Sigmoid colon (tissue), 6 donors: ENCODE measurements at regions not wholly inside any gene's neighbourhood (a gene's known extent, or its start where the extent isn't known, plus 50 kb on each side); places are given as distances from the start of the nearest gene placed in this dataset.

Experiments
- DNase-seq: peaks from one replicate; pipeline ENCODE4 v3.0.0-alpha.2; 2019
- H3K27ac ChIP-seq, 4 donors: fragments of 200-600 bp; sonication (generic); one replicate each; pipeline ENCODE4 v1.5.1; 2016 to 2019; ENCODE audit warnings: mild to moderate bottlenecking in 1 of 4
- H3K27me3 ChIP-seq, 3 donors: fragments of 200-600 bp; sonication (generic); one replicate each; pipeline ENCODE4 v1.5.1; 2019; ENCODE audit warnings: mild to moderate bottlenecking in 1 of 3
- H3K36me3 ChIP-seq, 4 donors: fragments of 200-600 bp; sonication (generic); one replicate each; pipeline ENCODE4 v1.5.1; 2016 to 2019
- H3K4me1 ChIP-seq, 4 donors: fragments of 200-600 bp; sonication (generic); one replicate each; pipeline ENCODE4 v1.5.1; 2017 to 2019
- H3K4me3 ChIP-seq, 4 donors: fragments of 200-600 bp; sonication (generic); one replicate each; pipeline ENCODE4 v1.5.1; 2017 to 2019; ENCODE audit warnings: mild to moderate bottlenecking in 2 of 4, moderate library complexity in 1 of 4
- H3K9me3 ChIP-seq, 4 donors: fragments of 200-600 bp in 3 of 4; sonication (generic) in 3 of 4; one replicate each; pipeline versions ENCODE4 v1.5.1 to v1.6.1; 2013 to 2019
- EP300 ChIP-seq, 4 donors: sonication (generic); formaldehyde crosslinking; IDR thresholded peaks; one replicate each; pipeline ENCODE4 v1.6.1; 2017; ENCODE audit warnings: antibody characterized with exemption in 4 of 4
- POLR2A ChIP-seq, 2 donors: fragments of 450-650 bp; IDR thresholded peaks; one replicate each; pipeline ENCODE4 v1.6.1; 2016; ENCODE audit warnings: antibody characterized with exemption in 2 of 2, mild to moderate bottlenecking in 2 of 2, moderate library complexity in 2 of 2
- POLR2AphosphoS5 ChIP-seq, 4 donors: sonication (generic); formaldehyde crosslinking; IDR thresholded peaks; one replicate each; pipeline ENCODE4 v1.6.1; 2017; ENCODE audit warnings: antibody characterized with exemption in 4 of 4
- WGBS, 2 donors: extraction: QIAGEN DNeasy Blood & Tissue Kit; methylation state at CpG; one replicate each; pipeline ENCODE4 v1.1.7; 2013; 5-methylcytosine and 5-hydroxymethylcytosine counted together
- intact Hi-C: fragments of 100-400 bp; cut with DNase I; formaldehyde crosslinking; loops from one replicate; pipeline ENCODE4 v1.15.1; 2023
- TF ChIP-seq, protein P1 (sequence below), 4 experiments: fragments of 450-650 bp in 3 of 4; fragments of 200-600 bp in 1 of 4; IDR thresholded peaks; one replicate each; pipeline ENCODE4 v1.5.1; 2016 to 2019; ENCODE audit warnings: antibody characterized with exemption in 4 of 4, mild to moderate bottlenecking in 3 of 4, moderate library complexity in 2 of 4
- donor health status: healthy with polysubstance abuse.
- donor health status: healthy.

- no peak overlapping the region for H3K4me3 ChIP-seq
- no peaks in the 10 kb centered on the region for H3K36me3 ChIP-seq
- peaks cover 0 to 9% (median 8%) of the 10 kb centered on the region in 4 donors for H3K4me1 ChIP-seq
- no peaks in the 10 kb centered on the region for H3K9me3 ChIP-seq
- TF ChIP-seq, protein P1, sequence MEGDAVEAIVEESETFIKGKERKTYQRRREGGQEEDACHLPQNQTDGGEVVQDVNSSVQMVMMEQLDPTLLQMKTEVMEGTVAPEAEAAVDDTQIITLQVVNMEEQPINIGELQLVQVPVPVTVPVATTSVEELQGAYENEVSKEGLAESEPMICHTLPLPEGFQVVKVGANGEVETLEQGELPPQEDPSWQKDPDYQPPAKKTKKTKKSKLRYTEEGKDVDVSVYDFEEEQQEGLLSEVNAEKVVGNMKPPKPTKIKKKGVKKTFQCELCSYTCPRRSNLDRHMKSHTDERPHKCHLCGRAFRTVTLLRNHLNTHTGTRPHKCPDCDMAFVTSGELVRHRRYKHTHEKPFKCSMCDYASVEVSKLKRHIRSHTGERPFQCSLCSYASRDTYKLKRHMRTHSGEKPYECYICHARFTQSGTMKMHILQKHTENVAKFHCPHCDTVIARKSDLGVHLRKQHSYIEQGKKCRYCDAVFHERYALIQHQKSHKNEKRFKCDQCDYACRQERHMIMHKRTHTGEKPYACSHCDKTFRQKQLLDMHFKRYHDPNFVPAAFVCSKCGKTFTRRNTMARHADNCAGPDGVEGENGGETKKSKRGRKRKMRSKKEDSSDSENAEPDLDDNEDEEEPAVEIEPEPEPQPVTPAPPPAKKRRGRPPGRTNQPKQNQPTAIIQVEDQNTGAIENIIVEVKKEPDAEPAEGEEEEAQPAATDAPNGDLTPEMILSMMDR (IDR thresholded peaks at IDR 0.05), result no peak
- no peak for TF ChIP-seq POLR2A (IDR thresholded peaks at IDR 0.05)
- no peak for TF ChIP-seq EP300 (IDR thresholded peaks at IDR 0.05)
- TF ChIP-seq POLR2AphosphoS5 (IDR thresholded peaks at IDR 0.05), result no peak
- H3K27ac ChIP-seq, result no peak overlapping the region
- DNase-seq, result no peak
- WGBS, 2 donors, result 91 to 94% methylated on average over 6 of the region's 6 CpGs
- intact Hi-C loops, result no loop called here
- no peaks in the 10 kb centered on the region for H3K27me3 ChIP-seq
Observed at GRCh38 chr17:55570391-55570790, 59.1 kb upstream of the SMIM36 start.

DNA sequence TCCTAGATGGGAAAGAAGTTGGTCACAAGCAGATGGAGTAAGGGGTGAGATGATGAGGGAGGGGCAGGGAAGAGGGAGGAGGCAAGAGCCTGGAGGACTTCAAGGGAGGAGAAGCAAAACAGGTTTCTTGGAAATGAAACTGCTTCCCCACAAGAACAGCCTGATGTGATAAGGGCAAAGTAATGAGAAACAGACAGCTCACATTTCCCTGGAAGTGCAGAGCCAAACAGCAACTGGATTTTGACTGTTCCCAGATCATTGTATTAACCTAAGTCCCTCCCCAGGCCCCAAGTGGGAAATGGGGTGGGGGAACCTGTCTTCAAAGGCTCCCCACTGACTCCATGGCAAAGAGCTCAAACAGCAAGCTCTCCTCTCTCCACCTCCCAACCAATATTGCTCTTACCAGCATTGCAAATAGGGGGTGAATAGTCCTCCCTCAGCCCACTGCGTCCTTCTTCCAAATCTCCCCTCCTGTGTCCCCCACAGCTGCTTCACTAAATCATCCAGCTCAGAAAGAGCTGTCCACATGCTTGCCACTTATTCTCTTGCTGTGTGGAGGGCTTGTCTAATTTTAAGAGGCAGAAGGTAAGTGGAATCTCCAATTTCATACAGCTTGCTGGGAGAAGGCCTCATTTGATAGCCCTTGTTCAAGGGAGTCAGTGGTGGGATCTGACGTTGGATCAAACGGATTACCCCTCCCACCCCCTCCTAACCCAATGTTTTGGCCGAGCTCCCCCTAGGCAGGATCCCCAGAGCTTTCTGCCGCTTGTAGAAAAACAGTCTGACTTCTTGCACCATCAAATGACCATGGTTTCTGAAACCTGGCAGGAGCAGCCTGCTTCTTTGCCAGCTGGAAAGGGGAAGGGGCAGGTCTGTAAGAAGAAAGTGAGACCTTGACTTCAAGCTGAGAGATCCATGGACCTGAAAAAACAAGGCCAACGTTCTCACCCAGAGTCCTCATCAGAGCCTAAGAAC lies 56.3 kb upstream of the SMIM36 start:
- peak; percentile 82 for DNase-seq
- no peaks in the 10 kb centered on the region for H3K9me3 ChIP-seq
- intact Hi-C loops, result no loop called here
- TF ChIP-seq POLR2AphosphoS5 (IDR thresholded peaks at IDR 0.05) (no peak), POLR2A (IDR thresholded peaks at IDR 0.05) (no peak), EP300 (IDR thresholded peaks at IDR 0.05) (no peak)
- TF ChIP-seq, protein P1 (IDR thresholded peaks at IDR 0.05), result no peak
- no peaks in the 10 kb centered on the region for H3K36me3 ChIP-seq
- no peaks in the 10 kb centered on the region for H3K27me3 ChIP-seq
- peaks cover 0 to 18% (median 12%) of the 10 kb centered on the region in 4 donors for H3K4me1 ChIP-seq
- 71 to 73% methylated on average over 6 of the region's 6 CpGs for WGBS, 2 donors
- H3K4me3 ChIP-seq, result no peak overlapping the region
- peak overlapping the region in 3 of 4 donors; percentile 30 to 48 (median 38) for H3K27ac ChIP-seq

DNA sequence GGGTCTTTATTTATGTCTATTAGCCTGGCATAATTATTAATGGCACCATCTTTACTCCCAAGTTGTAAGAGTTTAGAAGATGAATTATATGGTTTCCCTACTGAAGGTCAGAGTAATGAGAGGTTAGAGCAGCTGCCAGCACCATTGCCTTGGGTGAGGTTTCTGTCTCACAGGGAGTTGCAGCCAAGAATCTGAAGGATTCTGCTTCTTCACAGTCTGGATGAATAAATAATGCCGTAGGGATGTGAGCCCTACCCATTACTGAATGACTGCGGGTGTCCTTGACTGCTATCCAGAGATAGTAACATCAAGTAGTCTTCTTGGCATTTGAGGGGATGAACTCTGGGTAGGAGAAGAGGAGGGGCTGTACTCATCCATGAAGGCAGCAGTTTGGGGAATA lies 52.8 kb upstream of the SMIM36 start:
- peak overlapping the region in 1 of 4 donors; percentile 17 for H3K27ac ChIP-seq
- WGBS, 2 donors, result 76 to 83% methylated on average over 2 of the region's 2 CpGs
- intact Hi-C loops, result no loop called here
- H3K9me3 ChIP-seq, result no peaks in the 10 kb centered on the region
- H3K27me3 ChIP-seq, result no peaks in the 10 kb centered on the region
- H3K36me3 ChIP-seq, result no peaks in the 10 kb centered on the region
- H3K4me1 ChIP-seq, result peaks cover 0 to 18% (median 12%) of the 10 kb centered on the region in 4 donors
- no peak for TF ChIP-seq EP300 (IDR thresholded peaks at IDR 0.05)
- no peak for TF ChIP-seq POLR2A (IDR thresholded peaks at IDR 0.05)
- TF ChIP-seq, protein P1 (IDR thresholded peaks at IDR 0.05), result no peak
- no peak for TF ChIP-seq POLR2AphosphoS5 (IDR thresholded peaks at IDR 0.05)
- no peak for DNase-seq
- H3K4me3 ChIP-seq, result no peak overlapping the region

GRCh38 chr17:55563363-55563762 lies 52.1 kb upstream of the SMIM36 start:
- peaks cover 0 to 18% (median 12%) of the 10 kb centered on the region in 4 donors for H3K4me1 ChIP-seq
- no peaks in the 10 kb centered on the region for H3K9me3 ChIP-seq
- TF ChIP-seq EP300 (IDR thresholded peaks at IDR 0.05) (no peak), POLR2A (IDR thresholded peaks at IDR 0.05) (no peak), POLR2AphosphoS5 (IDR thresholded peaks at IDR 0.05) (no peak)
- TF ChIP-seq, protein P1 (IDR thresholded peaks at IDR 0.05), result no peak
- H3K27me3 ChIP-seq, result no peaks in the 10 kb centered on the region
- no peak for DNase-seq
- H3K36me3 ChIP-seq, result no peaks in the 10 kb centered on the region
- intact Hi-C loops, result no loop called here
- H3K4me3 ChIP-seq, result no peak overlapping the region
- 75 to 81% methylated on average over 1 of the region's 1 CpG for WGBS, 2 donors
- H3K27ac ChIP-seq, result peak overlapping the region in 1 of 4 donors; percentile 17
